Stimulated activated CD4-positive, alpha-beta T cell treated with anti-CD3 and anti-CD28 coated beads, Interleukin-2, amount 100 ng/mL, for 48 hours (primary cell): ENCODE measurements at regions not wholly inside any gene's neighbourhood (a gene's known extent, or its start where the extent isn't known, plus 50 kb on each side); places are given as distances from the start of the nearest gene placed in this dataset.

Source experiments
- DNase-seq, 2 donors: peaks; one replicate each; pipeline ENCODE4 v3.0.0-alpha.2; 2020

- no peak for DNase-seq
These were observed 218.1 kb upstream of the KCNJ16 start for GRCh38 chr17:69856946-69857345.

GRCh38 chr17:69857412-69857835 lies 217.6 kb upstream of the KCNJ16 start:
- no peak for DNase-seq

- DNase-seq, result no peak
These were observed 216.6 kb upstream of the KCNJ16 start for GRCh38 chr17:69858460-69858859.

GRCh38 chr17:69860142-69860680 lies 214.8 kb upstream of the KCNJ16 start:
- no peak for DNase-seq

- no peak for DNase-seq
These were observed 210.6 kb upstream of the KCNJ16 start for GRCh38 chr17:69864462-69864861.

GRCh38 chr17:69869667-69870066 lies 205.4 kb upstream of the KCNJ16 start:
- DNase-seq, result no peak

GRCh38 chr17:69870091-69870530 lies 204.9 kb upstream of the KCNJ16 start:
- DNase-seq, result no peak

- no peak for DNase-seq
These were observed 204.2 kb upstream of the KCNJ16 start for GRCh38 chr17:69870751-69871199.

- DNase-seq, result no peak
These were observed 203.7 kb upstream of the KCNJ16 start for GRCh38 chr17:69871318-69871717.

- no peak for DNase-seq
These were observed 202.3 kb upstream of the KCNJ16 start for GRCh38 chr17:69872675-69873262.

GRCh38 chr17:69874175-69874670 lies 200.8 kb upstream of the KCNJ16 start:
- no peak for DNase-seq

- no peak for DNase-seq
These were observed 198.3 kb upstream of the KCNJ16 start for GRCh38 chr17:69876757-69877156.

GRCh38 chr17:69878661-69879060 lies 196.4 kb upstream of the KCNJ16 start:
- no peak for DNase-seq

GRCh38 chr17:69879576-69879975 lies 195.4 kb upstream of the KCNJ16 start:
- no peak for DNase-seq

GRCh38 chr17:69880591-69881112 lies 194.4 kb upstream of the KCNJ16 start:
- no peak for DNase-seq

- no peak for DNase-seq
These were observed 192.7 kb upstream of the KCNJ16 start for GRCh38 chr17:69882281-69882680.

- DNase-seq, result no peak
These were observed 191.9 kb upstream of the KCNJ16 start for GRCh38 chr17:69883120-69883519.

GRCh38 chr17:69884356-69884755 lies 190.7 kb upstream of the KCNJ16 start:
- DNase-seq, result no peak

- DNase-seq, result no peak
These were observed 190.2 kb upstream of the KCNJ16 start for GRCh38 chr17:69884846-69885245.

- no peak for DNase-seq
These were observed 176.4 kb upstream of the KCNJ16 start for GRCh38 chr17:69898601-69899000.

- no peak for DNase-seq
These were observed 174.9 kb upstream of the KCNJ16 start for GRCh38 chr17:69900101-69900500.

- DNase-seq, result no peak
These were observed 174.2 kb upstream of the KCNJ16 start for GRCh38 chr17:69900829-69901228.

- no peak for DNase-seq
These were observed 168.7 kb upstream of the KCNJ16 start for GRCh38 chr17:69906306-69906705.

- DNase-seq, result no peak
These were observed 167.7 kb upstream of the KCNJ16 start for GRCh38 chr17:69907132-69907847.
